GM18505 (cell line): ENCODE measurements at regions not wholly inside any gene's neighbourhood (a gene's known extent, or its start where the extent isn't known, plus 50 kb on each side); places are given as distances from the start of the nearest gene placed in this dataset.
"Not testable (repeated sequence)": the region's sequence is repeated elsewhere in the genome, so short reads cannot be mapped to it uniquely, and the experiment has no call there.

Experiments used
- ATAC-seq: cut with Tn5 transposase; IDR thresholded peaks from one replicate; pipeline ENCODE4 v1.9.1; 2021; ENCODE audit not compliant: unreplicated experiment
- POLR2A ChIP-seq: IDR thresholded peaks from 4 replicates; pipeline ENCODE4 v1.6.1; 2011; ENCODE audit warnings: borderline replicate concordance; ENCODE audit not compliant: insufficient read depth, insufficient read length; ENCODE audit errors: extremely low read depth

- TF ChIP-seq POLR2A = no peak
- no peak for ATAC-seq
Observed at GRCh38 chr4:54440394-54441136, 211.5 kb downstream of the PDGFRA start.

- TF ChIP-seq POLR2A = no peak
- no peak for ATAC-seq
Observed at GRCh38 chr4:54445866-54446265, 211.9 kb upstream of the KIT start.

GRCh38 chr4:54446581-54446980, 211.2 kb upstream of the KIT start:
- ATAC-seq = no peak
- TF ChIP-seq POLR2A = no peak

- TF ChIP-seq POLR2A = no peak
- no peak for ATAC-seq
Observed at GRCh38 chr4:54447304-54447703, 210.5 kb upstream of the KIT start.

GRCh38 chr4:54449999-54450398, 207.8 kb upstream of the KIT start:
- no peak for ATAC-seq
- no peak for TF ChIP-seq POLR2A

GRCh38 chr4:54466960-54467359, 190.8 kb upstream of the KIT start:
- not testable (repeated sequence) for ATAC-seq

GRCh38 chr4:54473077-54473545, 184.6 kb upstream of the KIT start:
- no peak for TF ChIP-seq POLR2A
- no peak for ATAC-seq

- no peak for ATAC-seq
- TF ChIP-seq POLR2A = no peak
Observed at GRCh38 chr4:54473798-54474197, 184.0 kb upstream of the KIT start.

GRCh38 chr4:54475546-54475945, 182.2 kb upstream of the KIT start:
- no peak for ATAC-seq
- TF ChIP-seq POLR2A = no peak

GRCh38 chr4:54482529-54483200, 175.1 kb upstream of the KIT start:
- no peak for ATAC-seq
- TF ChIP-seq POLR2A = no peak

GRCh38 chr4:54484383-54484782, 173.4 kb upstream of the KIT start:
- no peak for TF ChIP-seq POLR2A
- no peak for ATAC-seq

GRCh38 chr4:54487491-54487890, 170.3 kb upstream of the KIT start:
- TF ChIP-seq POLR2A = no peak
- ATAC-seq = no peak

GRCh38 chr4:54493862-54494261, 163.9 kb upstream of the KIT start:
- ATAC-seq = no peak
- TF ChIP-seq POLR2A = no peak

GRCh38 chr4:54495091-54495490, 162.7 kb upstream of the KIT start:
- no peak for TF ChIP-seq POLR2A
- ATAC-seq = no peak
